ENCODE measurements at regions not wholly inside any gene's neighbourhood (a gene's known extent, or its start where the extent isn't known, plus 50 kb on each side); places are given as distances from the start of the nearest gene placed in this dataset.
"Not testable (repeated sequence)": the region's sequence is repeated elsewhere in the genome, so short reads cannot be mapped to it uniquely, and the experiment has no call there.

- no peak for DNase-seq (ENCODE audit: low read depth)
These were observed 139.8 kb downstream of the ARRDC3 start for GRCh38 chr5:91243286-91243685.

GRCh38 chr5:91241460-91241859 lies 141.7 kb downstream of the ARRDC3 start:
- DNase-seq (ENCODE audit: low read depth), result not testable (repeated sequence)

GRCh38 chr5:91240175-91240574 lies 142.9 kb downstream of the ARRDC3 start:
- no peak for DNase-seq (ENCODE audit: low read depth)

GRCh38 chr5:91235271-91235694 lies 147.8 kb downstream of the ARRDC3 start:
- DNase-seq (ENCODE audit: low read depth), result no peak

DNA sequence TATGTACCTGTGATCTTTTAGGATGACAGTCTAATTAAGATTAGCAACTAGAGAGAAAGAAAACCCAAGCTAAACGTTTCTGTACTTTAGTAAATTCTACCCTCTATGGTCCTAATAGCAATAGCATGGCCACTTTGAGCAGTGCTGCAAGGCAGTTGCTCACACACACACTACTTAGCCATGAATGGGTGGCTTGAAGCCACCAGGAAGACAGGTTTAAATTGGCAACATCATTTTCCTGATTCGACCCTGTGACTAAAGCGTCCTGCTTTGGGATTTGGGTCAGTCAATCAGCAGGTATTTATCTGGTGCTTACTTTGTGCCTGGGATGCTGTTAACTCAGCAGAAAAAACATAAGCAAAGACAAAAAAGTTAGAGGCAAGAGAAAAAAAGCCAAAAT lies 150.6 kb downstream of the ARRDC3 start:
- DNase-seq (ENCODE audit: low read depth), result no peak

- DNase-seq (ENCODE audit: low read depth), result no peak
These were observed 153.9 kb downstream of the ARRDC3 start for GRCh38 chr5:91229031-91229727.

- no peak for DNase-seq (ENCODE audit: low read depth)
These were observed 154.9 kb downstream of the ARRDC3 start for GRCh38 chr5:91228188-91228587.

GRCh38 chr5:91225848-91226686 lies 157.1 kb downstream of the ARRDC3 start:
- no peak for DNase-seq (ENCODE audit: low read depth)

GRCh38 chr5:91224969-91225368 lies 158.1 kb downstream of the ARRDC3 start:
- DNase-seq (ENCODE audit: low read depth), result no peak

DNA sequence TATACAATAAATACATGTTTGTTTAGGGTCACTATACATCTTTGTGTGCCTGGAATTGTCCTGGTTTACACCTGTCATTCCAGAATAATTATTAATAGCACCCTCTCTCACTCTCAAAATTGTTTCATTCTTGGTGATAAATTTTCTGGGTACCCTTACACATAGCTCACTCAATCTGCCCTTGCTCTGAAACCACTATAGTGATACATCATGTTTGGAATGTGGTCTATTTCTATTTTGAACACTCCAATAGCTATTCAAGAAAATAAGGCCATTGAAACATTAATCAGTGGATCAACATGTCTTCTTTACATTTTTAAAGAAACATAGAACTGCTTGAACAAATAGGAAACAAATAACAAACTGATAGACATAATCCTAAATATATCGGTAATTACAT lies 158.7 kb downstream of the ARRDC3 start:
- DNase-seq (ENCODE audit: low read depth), result no peak

DNA sequence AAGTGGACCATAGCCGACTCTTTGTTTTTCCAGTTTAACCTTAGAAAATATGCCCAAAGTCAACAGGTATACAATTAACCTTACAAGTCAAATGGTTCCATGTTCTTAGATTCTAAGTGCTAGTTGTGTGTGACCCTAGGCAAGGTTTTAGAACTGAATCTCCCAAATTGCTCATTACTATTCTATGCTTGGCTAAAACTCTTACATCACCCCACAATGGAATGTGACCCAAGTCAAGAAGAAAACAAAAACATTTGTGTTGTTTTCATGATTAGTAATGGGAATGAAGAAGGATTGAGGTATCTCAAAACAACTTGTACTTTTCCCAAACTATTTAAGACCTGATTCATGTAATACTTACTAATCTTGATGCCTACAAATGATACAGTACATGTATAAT lies 159.2 kb downstream of the ARRDC3 start:
- DNase-seq (ENCODE audit: low read depth), result peak; percentile 72

DNA sequence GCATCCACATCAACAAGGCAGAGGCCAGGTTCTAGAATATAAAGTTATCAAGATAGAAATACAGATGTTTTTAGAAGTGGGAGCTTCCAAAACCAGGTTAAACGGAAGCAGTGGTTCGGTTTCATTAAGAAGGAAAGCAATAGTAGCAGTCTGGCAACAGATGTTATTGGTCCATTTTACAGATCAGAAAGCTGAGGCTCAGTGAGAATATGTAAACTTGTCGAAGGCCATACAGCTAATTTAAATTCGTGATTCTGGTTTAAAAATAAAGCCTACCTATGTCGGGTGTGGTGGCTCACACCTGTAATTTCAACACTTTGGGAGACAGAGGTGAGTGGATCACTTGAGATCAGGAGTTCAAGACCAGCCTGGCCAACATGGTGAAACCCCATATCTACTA lies 160.6 kb downstream of the ARRDC3 start:
- DNase-seq (ENCODE audit: low read depth), result no peak

DNA sequence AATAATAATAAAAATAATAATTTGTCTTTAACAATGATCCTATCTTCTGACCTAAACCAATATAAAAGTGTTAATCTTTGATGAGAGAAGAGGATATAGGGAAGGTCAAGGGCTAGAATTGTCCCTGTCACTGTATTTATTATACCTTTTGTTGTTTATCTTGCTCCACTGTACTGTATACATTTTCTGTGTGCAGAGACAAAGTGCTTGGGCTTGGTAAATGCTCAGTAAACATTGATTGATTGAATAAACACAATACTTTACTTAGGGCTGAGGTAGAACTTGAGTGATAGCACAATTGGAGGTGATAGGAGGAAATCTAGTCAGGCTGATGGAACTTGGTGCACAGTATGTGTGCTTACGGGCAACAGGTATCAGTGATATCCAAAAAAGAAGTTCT lies 161.2 kb downstream of the ARRDC3 start:
- no peak for DNase-seq (ENCODE audit: low read depth)

DNA sequence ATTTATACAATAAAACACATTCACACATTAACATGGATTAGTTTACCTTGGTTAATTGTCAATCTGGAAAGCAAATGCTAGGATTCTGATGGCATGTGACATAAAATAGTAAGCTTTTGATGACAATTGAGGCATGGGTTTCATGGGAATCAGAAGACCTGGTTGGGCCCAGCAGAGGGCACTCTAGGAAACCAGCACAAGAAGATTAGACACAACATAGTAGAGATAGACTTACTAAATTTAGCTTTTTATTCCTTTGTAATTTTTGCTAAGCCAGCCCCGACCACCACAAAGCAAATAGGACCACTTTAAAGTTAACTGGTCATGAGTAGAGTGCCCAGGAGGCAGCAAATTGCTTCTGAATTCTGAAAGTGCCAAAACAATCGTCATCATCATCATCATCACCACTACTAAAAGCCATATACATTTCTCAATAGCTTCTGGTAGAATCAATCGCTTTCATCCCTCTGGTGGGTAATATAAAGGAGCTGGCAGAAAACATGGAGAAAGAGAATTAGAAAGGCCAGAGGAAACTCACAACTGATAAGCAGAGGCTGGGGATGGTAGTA lies 163.2 kb downstream of the ARRDC3 start:
- no peak for DNase-seq (ENCODE audit: low read depth)

DNA sequence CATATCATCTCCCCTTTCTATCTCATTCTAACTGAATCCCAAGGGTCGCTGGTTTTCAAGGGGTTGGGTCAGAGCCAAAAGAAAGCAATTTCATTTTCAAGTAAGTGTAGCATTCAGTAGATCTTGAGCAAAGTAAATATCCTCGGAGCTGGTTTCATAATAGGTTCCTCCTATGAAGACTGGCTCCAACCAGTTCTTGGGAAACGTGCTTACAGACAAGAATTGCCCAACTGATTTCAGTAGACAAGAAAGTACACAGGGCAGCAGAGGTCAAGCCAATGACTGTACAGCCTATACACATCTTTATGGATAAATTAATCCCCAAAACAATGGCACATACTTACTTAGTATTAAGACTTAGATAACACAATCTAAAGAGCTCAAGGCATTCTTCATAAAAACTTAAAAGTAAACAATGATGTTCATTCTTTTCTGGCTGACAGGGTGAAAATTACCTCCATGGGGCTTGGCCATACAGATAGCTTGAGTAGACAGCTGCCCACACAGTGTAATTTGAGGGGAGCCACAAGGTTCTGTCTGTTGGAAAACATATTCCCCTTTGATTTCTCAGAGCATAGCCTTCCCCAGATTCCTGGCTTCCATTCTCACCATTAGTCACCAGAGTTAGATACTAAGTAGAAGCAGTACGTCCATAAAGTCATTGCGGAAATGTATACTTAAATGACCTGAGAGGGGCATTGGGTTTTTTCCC lies 163.9 kb downstream of the ARRDC3 start:
- DNase-seq (ENCODE audit: low read depth), result peak; percentile 50

DNA sequence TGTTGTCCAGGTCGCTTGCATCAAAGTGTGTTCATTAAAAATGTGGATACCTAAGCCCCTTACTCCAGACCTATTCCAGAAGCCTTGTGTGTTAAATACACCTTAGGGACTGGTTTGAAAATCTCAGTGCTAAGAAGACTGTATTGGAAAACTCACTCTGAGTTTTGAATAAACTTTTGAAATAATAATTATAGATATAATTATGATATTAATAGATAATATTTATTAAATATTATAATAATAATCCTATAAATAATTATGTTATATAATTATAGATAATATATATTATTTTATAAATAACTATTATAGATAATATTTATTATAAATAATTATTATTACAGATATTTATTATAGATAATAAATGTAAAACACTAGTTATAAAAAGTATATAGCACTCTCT lies 165.3 kb downstream of the ARRDC3 start:
- no peak for DNase-seq (ENCODE audit: low read depth)

- DNase-seq (ENCODE audit: low read depth), result no peak
These were observed 168.5 kb downstream of the ARRDC3 start for GRCh38 chr5:91214571-91214970.
